NCI-H2081 (cell line): ENCODE measurements at regions not wholly inside any gene's neighbourhood (a gene's known extent, or its start where the extent isn't known, plus 50 kb on each side); places are given as distances from the start of the nearest gene placed in this dataset.

Source experiments
- DNase-seq, 2 experiments: peaks; one replicate each; lab custom pipeline; 2025; lab: John Stamatoyannopoulos, UW

DNA sequence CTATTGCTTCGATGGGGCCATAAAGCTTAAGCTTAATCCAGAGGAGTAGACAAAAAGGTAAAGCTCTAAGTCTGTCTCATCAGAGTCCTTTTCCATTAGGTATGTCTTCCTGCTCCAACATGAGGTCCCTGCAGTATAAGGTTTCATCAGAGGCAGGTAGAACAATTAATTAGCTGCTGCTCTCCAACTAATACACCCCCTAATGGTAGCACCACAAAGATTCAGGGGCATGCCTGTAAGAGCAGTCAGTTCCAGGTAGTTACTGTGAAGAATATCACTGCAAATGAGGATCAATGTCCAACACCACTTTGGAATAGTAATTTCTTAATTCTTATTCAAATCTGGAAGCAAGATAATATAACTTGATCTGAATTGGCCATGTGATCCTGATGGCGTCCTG is 160.3 kb upstream of the ESRRG start:
- DNase-seq, result no peak

DNA sequence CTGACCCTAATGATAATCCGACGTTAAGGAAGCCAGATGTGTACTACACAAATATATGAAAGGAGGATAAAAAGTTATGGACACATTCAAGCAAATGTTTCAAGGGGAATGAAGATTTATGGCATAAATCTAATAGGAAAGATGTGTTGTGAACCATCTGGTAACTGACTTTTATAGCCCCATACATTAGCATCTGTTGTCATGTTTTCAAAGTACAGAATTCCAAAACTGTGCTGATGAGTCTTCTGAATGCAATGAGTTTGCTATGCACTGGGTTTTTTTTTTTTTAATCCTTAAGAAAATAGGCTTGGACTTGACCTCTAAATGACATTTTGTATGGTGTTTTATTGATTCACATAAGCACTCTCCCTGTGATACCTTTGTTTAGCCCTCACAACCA is 158.5 kb upstream of the ESRRG start:
- DNase-seq, result no peak

DNA sequence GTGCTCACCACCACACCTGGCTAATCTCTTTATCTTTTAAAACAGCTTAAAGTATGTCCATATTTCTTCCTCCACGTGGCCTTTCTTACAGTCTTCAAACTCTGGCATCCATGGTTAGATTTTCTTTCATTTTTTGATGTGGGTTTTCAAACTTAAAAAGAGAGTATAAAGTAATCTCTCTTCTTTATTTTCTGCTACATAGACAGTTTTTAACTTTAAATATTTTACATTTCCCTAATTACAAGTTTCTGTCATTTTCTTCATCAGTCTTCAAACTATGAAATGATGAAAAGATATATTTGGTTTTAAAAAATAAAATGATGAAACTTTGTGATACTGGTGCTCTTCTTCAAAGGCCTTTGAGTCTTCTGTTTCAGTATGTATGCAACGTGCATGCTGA is 143.5 kb upstream of the ESRRG start:
- no peak for DNase-seq

DNA sequence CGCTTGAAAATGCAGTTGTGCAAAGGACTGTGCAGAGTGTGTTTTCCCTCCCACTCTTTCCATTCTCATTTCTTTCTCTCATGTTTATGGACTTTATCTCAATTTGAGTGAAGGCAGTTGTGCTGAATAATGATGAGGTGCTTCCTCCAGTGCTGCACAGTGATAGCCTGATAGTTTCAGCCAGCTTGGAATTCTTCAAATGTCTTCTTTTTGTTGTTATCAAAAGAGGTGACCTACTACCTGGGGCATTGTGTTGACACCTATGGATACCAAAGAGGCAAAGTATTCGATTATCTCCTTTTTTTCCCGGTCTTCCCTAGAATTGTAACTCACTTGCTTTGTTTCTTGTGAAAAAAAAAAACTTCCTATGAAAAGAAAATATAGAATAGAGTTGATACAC is 132.6 kb upstream of the ESRRG start:
- DNase-seq, result no peak

DNA sequence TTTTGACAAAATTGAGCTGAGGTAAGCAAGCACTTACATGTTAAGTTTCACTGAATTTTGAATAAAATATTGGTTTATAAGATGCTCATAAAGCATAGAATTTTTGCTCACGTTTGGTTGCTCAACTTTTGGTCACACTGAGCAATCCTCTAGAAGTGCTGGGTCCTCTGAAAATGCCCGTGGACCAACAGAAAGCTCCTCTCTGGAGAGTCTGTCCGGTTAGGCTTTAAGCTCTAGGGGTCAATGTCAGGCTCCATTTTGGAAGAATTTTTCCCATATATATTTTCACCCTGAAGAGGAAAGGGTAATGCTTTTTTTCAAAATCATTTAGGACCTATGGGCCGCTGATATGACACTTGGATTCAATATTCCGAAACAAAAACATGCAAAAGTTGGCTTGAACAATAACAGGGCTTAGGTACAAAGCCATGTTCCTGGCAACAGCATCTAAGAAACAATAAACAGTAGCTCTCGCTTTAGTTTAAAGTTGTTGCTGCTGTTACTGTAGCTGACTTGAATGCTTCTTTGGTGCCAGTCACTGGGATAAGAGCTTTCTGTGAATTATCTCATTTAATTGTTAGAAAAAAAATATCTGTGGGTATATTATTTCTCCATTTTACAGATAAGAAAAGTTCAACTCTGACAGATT is 131.7 kb upstream of the ESRRG start:
- DNase-seq, result no peak

DNA sequence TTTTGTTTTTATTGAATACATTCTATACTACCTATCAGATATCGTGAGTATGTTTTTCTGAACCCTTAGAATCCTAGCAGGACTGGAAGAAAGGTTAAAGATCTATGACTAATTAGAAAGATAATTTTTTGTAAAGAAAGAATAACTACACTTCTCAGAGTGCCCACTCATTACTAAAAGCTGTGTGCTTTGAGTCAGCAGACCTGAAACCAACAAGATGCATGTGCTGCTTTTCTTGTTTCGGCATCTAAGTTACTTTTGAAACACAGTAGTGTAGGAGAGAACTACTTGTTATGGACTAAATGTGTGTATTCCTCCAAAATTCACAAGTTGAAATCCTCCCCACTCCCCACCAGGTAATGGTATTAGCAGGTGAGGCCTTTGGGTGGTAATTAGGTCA is 127.8 kb upstream of the ESRRG start:
- DNase-seq, result no peak

DNA sequence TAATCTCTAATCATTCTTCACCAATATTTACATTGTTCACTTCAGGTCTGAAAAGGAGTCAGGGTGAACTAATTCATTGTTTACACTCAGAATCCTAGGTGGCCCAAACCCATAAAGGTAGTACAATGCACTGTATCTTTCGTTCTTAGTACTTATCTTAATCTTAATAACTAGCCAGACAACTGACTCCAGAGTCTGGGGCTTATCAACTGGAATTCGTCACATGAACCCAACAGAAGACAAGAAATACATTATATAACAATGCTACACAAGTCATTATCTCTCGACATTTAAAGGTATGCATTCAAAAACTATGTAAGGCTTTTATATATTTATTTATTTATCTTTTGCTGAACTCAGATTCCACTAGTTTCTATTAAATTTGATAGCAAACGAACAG is 125.9 kb upstream of the ESRRG start:
- no peak for DNase-seq

DNA sequence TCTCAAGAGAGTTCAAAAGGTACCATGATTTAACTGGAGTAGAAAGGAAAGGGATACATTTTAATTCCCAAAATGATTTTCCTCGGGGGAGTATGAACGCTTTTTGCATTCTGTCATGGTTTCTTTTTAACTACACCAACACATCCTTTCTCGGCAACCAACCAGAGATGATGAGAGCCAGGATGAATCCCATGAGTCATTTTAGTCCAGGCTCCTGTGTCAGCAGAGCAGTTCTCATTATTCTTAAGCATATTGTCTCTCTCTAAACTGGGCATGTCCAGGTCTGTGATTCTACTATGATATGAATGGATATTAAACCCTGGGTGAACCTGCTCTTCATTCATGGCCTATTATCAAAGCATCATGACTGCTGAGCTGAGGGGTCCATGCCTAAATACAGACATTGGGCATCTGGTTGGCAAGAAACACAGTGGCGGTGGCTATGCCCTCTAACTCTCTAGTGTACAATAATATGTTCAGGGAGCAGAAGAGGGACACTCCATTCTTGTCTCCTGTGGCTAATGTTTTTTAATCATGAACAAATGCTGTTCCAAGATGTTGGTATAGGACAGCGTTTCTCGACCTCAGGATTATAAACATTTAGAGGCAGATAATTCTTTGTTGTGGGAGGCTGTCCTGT is 124.3 kb upstream of the ESRRG start:
- no peak for DNase-seq

DNA sequence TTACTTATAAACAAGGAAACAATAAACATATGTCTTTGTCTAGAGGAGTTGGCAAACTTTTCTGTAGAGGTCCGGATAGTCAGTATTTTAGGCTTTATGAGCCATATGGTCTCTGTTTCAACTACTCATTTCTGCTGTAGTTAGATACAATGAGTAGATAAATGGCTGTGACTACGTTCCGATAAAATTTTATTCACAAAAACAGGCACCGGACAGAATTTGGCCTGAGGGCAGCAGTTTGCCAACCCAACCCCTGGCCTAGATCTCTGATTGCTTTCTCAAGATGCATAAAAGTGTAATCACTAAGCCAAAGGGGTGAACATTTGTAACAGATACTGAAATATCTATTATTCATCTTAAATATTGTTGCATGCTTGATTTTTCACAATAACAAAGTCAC is 123.1 kb upstream of the ESRRG start:
- DNase-seq, result no peak

DNA sequence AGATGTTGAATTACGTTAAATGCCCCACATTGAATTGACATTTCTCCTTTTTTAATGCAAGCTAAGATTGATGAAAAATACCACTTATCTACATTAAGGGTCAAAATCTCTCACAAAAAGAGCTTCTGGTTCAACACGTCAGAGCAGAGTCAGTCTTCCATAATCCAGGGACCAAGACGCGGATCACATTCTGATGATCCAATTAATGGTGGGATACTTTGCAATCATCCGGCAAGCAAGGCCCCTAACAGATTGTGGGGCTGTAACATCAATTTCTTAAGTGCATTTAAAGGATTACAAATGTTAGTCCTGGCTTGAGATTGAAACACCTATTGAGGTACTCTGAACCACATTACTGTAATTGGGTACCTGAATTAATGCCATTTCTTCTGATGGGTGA is 120.2 kb upstream of the ESRRG start:
- no peak for DNase-seq

DNA sequence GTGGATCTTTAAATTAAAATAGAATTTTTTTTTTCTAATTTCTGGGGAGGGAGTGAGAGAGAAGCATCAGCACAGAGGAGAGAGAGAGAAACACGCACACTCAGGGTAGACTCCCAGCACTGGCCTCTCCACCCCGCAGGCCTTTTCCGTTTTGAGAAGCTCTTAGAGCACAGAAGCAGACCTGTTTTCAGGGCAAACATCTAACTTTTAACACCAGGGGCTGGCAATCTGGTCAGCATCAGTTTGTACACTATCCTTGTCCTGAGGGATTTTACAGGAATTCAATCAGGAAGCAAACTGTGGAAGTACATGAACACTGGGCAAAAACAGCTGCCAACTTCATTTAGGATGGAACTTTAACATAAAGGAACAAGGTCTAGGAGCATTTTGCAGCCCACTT is 117.9 kb upstream of the ESRRG start:
- DNase-seq, result no peak

DNA sequence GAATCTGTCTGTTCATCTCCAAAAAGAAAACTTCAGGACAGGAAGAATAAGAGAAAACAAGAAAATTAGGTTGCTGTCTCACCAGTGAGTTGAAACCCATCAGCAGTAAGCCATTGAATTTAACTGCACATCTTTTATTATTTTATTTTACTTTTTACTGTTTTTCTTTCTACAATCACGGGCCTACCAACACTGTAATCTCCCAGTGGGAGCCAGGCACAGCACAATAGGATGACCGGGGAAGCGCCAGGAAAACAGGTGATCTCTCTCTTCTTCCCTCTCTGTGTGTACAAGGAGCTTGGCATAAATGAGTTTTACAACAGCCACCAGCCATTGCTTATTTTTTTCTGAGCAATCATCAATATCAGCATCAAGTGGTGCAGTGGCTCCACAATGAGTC is 113.1 kb upstream of the ESRRG start:
- DNase-seq, result peak; percentile 54 to 83

DNA sequence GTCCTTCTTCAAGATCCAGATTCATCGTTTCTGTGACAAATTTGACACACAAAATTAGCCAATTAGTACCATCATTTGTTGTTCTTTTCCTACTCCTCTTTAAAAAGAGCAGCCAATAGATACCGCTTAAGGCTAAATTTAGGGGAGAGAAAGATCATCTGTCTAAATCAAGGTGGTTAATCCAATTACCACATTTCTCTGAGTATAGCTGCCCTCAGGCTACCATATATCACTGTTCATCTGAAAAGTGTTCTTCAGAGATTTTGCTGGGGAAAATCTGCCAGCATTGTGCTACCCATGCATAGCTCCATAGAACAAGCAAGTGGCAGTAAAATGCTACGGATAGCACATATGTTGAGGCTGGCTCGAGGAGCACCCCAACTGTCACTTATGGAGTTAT is 110.3 kb upstream of the ESRRG start:
- no peak for DNase-seq

DNA sequence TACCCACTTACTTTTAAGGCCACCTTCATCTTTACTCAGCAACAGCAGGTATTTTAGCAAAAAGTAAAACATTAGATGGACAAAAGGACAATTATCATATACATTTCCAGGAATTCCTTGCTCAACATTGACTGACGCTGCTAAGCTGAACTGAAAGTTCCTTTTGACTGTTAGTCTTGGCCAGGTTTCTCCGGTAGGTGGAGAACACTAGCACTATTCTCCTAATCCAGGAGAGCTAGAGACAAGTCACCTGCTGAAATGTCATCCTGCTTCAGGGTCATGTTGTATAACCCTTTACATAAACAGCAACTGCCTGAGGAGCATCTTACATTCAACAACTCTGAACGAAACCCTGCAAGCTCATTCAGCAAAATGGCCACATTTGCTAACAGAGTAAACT is 109.0 kb upstream of the ESRRG start:
- DNase-seq, result no peak

DNA sequence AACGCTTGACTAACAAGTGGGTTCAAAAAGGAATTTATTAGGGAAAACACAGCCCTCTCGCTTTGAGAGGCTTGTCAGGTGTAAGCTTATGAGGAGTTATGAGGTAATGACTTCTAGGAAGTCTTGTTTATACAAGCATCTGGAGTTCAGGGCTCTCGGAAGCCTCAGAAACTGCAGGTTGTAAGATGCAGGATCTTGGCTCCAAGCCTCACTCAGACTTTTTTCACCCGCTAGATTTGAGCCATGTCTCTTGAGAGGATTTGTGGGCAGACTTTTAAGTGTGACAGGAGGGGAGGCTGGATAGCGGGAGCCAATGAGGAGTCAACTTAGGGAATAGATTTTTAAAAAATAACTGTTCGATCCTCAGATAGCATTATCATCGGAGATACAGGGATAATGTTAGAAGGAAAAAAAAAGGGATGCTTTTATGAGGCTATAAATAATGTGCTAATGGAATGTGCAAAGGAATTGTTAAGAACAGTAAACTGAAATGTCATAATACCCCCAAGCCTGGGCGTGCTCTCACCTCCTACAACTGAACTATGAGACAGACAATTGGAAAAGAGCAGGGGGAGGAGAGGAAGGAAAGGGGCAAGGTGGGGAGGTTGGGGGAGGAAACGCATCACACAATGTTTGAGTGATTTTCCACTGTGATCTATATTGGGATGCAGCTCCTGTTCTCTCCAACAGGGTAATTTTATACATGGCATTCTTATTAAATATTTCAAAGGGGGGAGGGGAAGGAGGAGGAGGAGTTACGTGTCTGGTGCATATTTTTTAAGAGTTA is 107.4 kb upstream of the ESRRG start:
- no peak for DNase-seq

DNA sequence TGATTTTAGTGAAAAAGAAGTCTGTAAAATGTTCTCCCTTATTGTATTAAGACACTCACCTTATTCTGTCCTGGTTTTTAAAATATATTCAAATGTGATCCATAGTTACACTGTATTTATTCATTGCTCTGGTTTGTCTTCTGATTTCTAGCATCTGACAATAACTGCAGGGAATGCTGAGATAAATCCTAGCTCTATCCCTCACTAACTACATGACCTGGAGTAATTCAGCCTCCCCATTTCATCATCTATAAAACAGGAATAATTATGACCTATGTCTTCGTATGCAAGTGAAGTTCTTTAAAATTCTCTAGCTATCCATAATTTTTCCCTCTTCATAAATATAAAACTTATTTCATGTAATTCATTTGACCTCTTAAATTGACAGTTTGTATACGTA is 104.0 kb upstream of the ESRRG start:
- no peak for DNase-seq

DNA sequence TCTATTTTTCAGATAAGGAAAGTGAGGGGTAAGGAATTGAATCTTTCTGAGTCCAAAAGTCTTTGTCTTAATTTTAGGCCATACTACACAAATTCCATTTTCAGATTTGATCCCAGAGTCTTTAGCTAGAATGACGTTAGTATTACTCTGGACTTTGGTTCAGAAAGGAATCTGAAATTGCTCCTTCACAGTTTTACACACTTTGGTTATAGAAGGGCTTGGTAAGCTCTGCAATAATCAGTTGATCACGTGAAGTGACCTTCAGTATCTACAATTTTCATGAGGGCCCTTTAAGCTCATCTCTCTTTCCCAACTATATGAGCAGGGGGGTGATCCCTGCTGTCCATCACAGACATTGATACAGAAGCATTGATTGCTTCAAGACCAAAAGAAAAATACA is 103.4 kb upstream of the ESRRG start:
- no peak for DNase-seq

DNA sequence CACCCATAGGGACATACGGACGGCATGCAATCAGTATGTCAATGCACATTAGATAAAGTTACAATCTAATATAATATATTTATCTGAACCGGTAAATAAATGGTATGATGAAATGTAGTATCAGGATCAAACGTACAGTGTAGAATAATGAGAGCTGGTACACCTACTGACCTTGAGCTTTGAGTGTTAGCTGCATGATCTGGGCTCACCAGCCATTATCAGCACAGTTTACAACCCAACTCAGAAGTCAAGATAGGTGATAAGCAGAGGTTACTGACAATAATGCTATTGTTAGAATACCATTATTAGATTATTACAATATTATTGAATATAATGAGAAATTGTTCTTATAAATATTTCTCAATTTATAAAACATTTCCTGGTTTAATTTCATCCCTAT is 103.0 kb upstream of the ESRRG start:
- DNase-seq, result no peak

DNA sequence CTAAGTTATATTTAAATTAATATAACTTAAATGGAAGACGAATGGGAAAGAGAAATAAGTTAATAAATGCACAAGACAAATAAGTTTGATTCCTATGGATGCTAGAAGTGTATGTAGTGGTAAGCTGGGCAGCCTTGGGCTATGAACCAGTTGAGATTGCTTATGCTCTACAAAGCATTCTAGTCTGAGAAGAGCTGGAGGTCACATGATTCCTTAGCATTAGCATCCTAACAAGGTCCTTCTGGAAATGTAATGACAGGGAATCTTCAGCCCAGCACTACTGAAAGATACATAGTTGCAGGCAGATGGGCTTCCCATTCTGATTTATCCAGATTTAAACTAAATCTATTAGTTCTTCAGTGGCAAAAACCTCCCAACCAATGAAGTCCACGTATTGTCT is 102.3 kb upstream of the ESRRG start:
- no peak for DNase-seq

DNA sequence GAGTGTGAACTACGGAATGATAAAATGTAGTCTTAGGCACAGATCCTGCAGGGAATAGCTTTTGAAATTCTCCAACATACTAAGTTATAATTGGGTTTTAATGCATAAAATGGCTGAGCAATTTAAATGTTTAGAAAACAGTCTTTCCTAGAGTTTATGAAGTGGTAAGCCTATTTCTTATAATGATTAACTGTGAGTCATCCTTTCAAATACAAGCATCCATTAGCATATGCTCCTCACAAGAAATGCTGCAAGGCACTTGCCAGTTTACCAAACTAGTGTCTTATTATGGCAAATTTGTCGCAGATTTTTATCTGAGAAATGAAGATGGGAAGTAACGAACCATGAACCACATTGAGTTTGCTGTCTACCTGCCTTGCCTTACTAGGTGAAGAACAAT is 101.3 kb upstream of the ESRRG start:
- DNase-seq, result no peak

DNA sequence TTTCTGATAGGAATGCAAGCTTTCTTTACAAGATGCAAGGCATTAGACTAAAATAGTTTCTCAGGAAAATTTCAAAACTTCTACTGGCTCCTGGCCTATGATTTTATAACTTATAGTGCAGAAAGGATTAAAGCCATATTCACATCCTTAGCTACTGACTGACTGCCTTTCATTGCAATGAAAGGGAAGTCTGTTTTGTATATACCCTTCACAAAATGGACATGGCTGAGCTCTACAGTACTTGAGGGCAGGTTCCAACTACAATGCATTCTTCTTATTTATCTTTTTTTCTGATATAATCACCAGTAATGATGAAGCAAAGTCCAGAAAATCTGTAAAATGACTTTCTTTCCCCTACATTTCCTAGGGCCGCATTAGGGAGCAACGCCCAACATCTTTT is 100.5 kb upstream of the ESRRG start:
- DNase-seq, result no peak

DNA sequence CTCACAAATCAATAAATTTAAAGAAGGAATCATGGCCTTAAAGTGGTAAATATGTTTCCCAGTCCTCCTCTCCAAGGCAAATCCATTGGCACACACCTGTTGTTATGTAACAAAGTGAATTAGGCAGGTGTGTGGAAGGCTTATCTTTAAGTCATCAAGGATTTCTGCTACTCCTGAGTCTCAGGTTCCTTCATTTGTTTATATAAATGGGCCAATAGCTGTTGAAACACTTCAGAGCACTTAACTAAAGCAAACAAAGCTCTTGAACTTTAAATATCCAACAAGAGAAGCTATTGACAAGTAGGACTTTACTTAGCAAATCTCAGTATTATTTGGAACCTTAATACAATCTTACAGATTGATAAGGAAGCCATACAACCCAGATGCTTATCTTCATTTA is 99.3 kb upstream of the ESRRG start:
- peak in 1 of 2 experiments; percentile 35 for DNase-seq

DNA sequence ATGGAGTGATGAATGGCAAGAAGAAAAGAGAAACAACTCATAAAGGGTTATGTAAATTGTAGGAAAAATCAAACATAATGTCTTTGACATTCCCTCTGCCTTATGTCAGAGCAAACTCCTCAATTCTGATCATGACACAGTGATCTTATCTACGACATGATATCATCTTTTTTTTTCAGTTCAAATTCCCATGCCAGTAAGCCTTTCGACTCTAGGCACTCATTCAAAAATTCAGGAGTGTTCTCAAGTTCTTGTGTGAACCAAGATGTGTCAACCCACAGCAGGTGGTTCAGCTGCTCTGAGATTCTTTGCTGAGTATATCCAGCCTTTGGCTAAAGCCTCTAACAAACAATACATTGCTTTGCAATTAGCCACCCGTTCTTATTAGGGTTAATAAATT is 97.1 kb upstream of the ESRRG start:
- DNase-seq, result no peak

DNA sequence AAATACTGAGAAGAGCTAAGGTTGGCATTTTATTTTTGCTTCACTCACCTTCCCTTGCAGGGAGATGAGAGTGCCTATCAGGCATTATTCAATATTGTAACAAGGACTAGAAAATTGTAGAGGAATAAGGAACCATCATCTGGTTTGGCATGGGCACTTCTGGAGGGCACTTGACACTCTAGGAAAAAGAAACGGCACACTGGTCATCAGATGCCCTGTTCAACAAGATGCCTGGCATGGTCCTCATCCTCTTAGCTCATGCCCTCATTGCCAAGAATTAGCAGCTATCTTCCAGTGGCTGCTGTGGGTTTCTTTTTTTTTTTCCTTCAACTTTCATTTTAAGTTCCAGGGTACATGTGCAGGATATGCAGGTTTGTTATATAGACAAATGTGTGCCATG is 95.1 kb upstream of the ESRRG start:
- no peak for DNase-seq
